ENCODE measurements at regions not wholly inside any gene's neighbourhood (a gene's known extent, or its start where the extent isn't known, plus 50 kb on each side); places are given as distances from the start of the nearest gene placed in this dataset.
"Not testable (repeated sequence)": the region's sequence is repeated elsewhere in the genome, so short reads cannot be mapped to it uniquely, and the experiment has no call there.

GRCh38 chr4:62495032-62495431 is 1294.9 kb downstream of the ADGRL3 start:
- Histone ChIP-seq H3K36me3 (ENCODE audit: control insufficient read depth, low read length) (no peaks in the 10 kb centered on the region), H3K9me2 (replicated peaks; ENCODE audit: control insufficient read depth, low read length) (no peaks in the 10 kb centered on the region), H3K27me3 (ENCODE audit: control insufficient read depth, low read length) (no peaks in the 10 kb centered on the region), H3K27ac (ENCODE audit: low read depth, low read length) (no peak overlapping the region), H3K4me3 (ENCODE audit: low read length) (no peak overlapping the region), H3K9me3 (ENCODE audit: control insufficient read depth, insufficient read depth, low read length) (no peaks in the 10 kb centered on the region), H3K79me2 (ENCODE audit: control insufficient read depth, low read length) (no peaks in the 10 kb centered on the region), H3F3A (ENCODE audit: control insufficient read depth, insufficient read depth) (no peaks in the 10 kb centered on the region), H3K4me1 (ENCODE audit: control insufficient read depth, low read length) (no peaks in the 10 kb centered on the region), H4K20me1 (ENCODE audit: control insufficient read depth, insufficient read depth, low read depth, low read length) (no peaks in the 10 kb centered on the region), H3K4me2 (ENCODE audit: low read length) (no peak overlapping the region)
- TF ChIP-seq CTCF (IDR thresholded peaks at IDR 0.05; ENCODE audit: low read depth, low read length, poor library complexity, severe bottlenecking) (no peak), EZH2phosphoT487 (IDR thresholded peaks at IDR 0.05; ENCODE audit: borderline replicate concordance, low read length) (no peak)

- not testable (repeated sequence) for H3K4me2 ChIP-seq (ENCODE audit: low read length); H3K36me3 ChIP-seq (ENCODE audit: control insufficient read depth, low read length); H3F3A ChIP-seq (ENCODE audit: control insufficient read depth, insufficient read depth); H3K79me2 ChIP-seq (ENCODE audit: control insufficient read depth, low read length); H3K4me1 ChIP-seq (ENCODE audit: control insufficient read depth, low read length); H3K9me3 ChIP-seq (ENCODE audit: control insufficient read depth, insufficient read depth, low read length); H3K27me3 ChIP-seq (ENCODE audit: control insufficient read depth, low read length); H3K4me3 ChIP-seq (ENCODE audit: low read length); H4K20me1 ChIP-seq (ENCODE audit: control insufficient read depth, insufficient read depth, low read depth, low read length); H3K9me2 ChIP-seq (replicated peaks; ENCODE audit: control insufficient read depth, low read length); H3K27ac ChIP-seq (ENCODE audit: low read depth, low read length)
These were observed 1291.6 kb downstream of the ADGRL3 start for GRCh38 chr4:62491756-62492155.

- Histone ChIP-seq H3K9me3 (ENCODE audit: control insufficient read depth, insufficient read depth, low read length) (no peaks in the 10 kb centered on the region), H4K20me1 (ENCODE audit: control insufficient read depth, insufficient read depth, low read depth, low read length) (no peaks in the 10 kb centered on the region), H3K27ac (ENCODE audit: low read depth, low read length) (no peak overlapping the region), H3K4me1 (ENCODE audit: control insufficient read depth, low read length) (no peaks in the 10 kb centered on the region), H3F3A (ENCODE audit: control insufficient read depth, insufficient read depth) (no peaks in the 10 kb centered on the region), H3K36me3 (ENCODE audit: control insufficient read depth, low read length) (no peaks in the 10 kb centered on the region), H3K9me2 (replicated peaks; ENCODE audit: control insufficient read depth, low read length) (no peaks in the 10 kb centered on the region), H3K4me3 (ENCODE audit: low read length) (no peak overlapping the region), H3K79me2 (ENCODE audit: control insufficient read depth, low read length) (no peaks in the 10 kb centered on the region), H3K27me3 (ENCODE audit: control insufficient read depth, low read length) (no peaks in the 10 kb centered on the region), H3K4me2 (ENCODE audit: low read length) (no peak overlapping the region)
- TF ChIP-seq CTCF (IDR thresholded peaks at IDR 0.05; ENCODE audit: low read depth, low read length, poor library complexity, severe bottlenecking) (no peak), EZH2phosphoT487 (IDR thresholded peaks at IDR 0.05; ENCODE audit: borderline replicate concordance, low read length) (no peak)
These were observed 1290.5 kb downstream of the ADGRL3 start for GRCh38 chr4:62490635-62491034.

- TF ChIP-seq EZH2phosphoT487 (IDR thresholded peaks at IDR 0.05; ENCODE audit: borderline replicate concordance, low read length) (no peak), CTCF (IDR thresholded peaks at IDR 0.05; ENCODE audit: low read depth, low read length, poor library complexity, severe bottlenecking) (no peak)
- Histone ChIP-seq H3K36me3 (ENCODE audit: control insufficient read depth, low read length) (no peaks in the 10 kb centered on the region), H3K9me3 (ENCODE audit: control insufficient read depth, insufficient read depth, low read length) (no peaks in the 10 kb centered on the region; the same call in 1 of the 2 replicates), H3K27ac (ENCODE audit: low read depth, low read length) (no peak overlapping the region), H3F3A (ENCODE audit: control insufficient read depth, insufficient read depth) (no peaks in the 10 kb centered on the region), H3K4me2 (ENCODE audit: low read length) (no peak overlapping the region), H3K4me3 (ENCODE audit: low read length) (no peak overlapping the region), H3K79me2 (ENCODE audit: control insufficient read depth, low read length) (no peaks in the 10 kb centered on the region), H3K9me2 (replicated peaks; ENCODE audit: control insufficient read depth, low read length) (no peaks in the 10 kb centered on the region), H3K4me1 (ENCODE audit: control insufficient read depth, low read length) (no peaks in the 10 kb centered on the region), H3K27me3 (ENCODE audit: control insufficient read depth, low read length) (no peaks in the 10 kb centered on the region), H4K20me1 (ENCODE audit: control insufficient read depth, insufficient read depth, low read depth, low read length) (no peaks in the 10 kb centered on the region)
These were observed 1286.9 kb downstream of the ADGRL3 start for GRCh38 chr4:62487016-62487415.

Data from DOHH2 (cell line).